Nephron progenitor cell (in vitro differentiated cells): ENCODE measurements at regions not wholly inside any gene's neighbourhood (a gene's known extent, or its start where the extent isn't known, plus 50 kb on each side); places are given as distances from the start of the nearest gene placed in this dataset.

Experiments used
- DNase-seq: peaks from one replicate; pipeline ENCODE4 v3.0.0; 2021
- H3K27ac Mint-ChIP-seq: 2 replicates; pipeline ENCODE4 v1.8.0; 2021; ENCODE audit warnings: mild to moderate bottlenecking, moderate library complexity, mixed read lengths
- H3K27me3 Mint-ChIP-seq: 2 replicates; pipeline ENCODE4 v1.8.0; 2021; ENCODE audit warnings: mild to moderate bottlenecking, low read depth, mixed read lengths; ENCODE audit not compliant: poor library complexity
- H3K36me3 Mint-ChIP-seq: 2 replicates; pipeline ENCODE4 v1.8.0; 2021; ENCODE audit warnings: low read depth, mixed read lengths
- H3K4me1 Mint-ChIP-seq: 2 replicates; pipeline ENCODE4 v1.8.0; 2021; ENCODE audit warnings: mixed read lengths
- H3K4me3 Mint-ChIP-seq: 2 replicates; pipeline ENCODE4 v1.8.0; 2021; ENCODE audit warnings: mild to moderate bottlenecking, moderate library complexity, mixed read lengths
- H3K9me3 Mint-ChIP-seq: 2 replicates; pipeline ENCODE4 v1.8.0; 2021; ENCODE audit warnings: mild to moderate bottlenecking, moderate library complexity, mixed read lengths
- TF ChIP-seq, protein P1 (sequence below): fragments of 200-600 bp; sonication (generic); IDR thresholded peaks from 2 replicates; pipeline ENCODE4 v1.5.0; 2021; ENCODE audit warnings: antibody characterized with exemption

DNA sequence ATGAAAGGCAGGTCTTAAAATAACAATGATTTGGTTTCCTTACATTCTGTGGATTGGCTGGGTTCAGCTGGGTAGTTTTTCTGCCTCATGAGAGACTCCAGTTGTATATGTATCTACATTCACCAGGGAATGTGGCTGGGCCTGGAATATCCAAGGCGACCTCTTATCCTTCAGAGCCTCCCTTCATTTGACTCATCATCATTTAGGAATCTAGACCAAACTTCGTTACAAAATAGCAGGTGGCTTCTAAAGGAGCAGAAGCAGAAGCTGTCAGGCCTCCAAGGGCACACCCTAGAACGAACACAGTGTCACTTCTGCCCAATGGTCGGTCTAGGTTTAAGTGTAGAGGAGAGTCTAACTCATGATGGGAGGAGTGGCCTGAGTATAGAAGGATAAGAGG lies 204.2 kb downstream of the EN1 start:
- Mint-ChIP-seq H3K27ac (no peak overlapping the region), H3K9me3 (peaks cover 5% of the 10 kb centered on the region), H3K27me3 (peaks cover 3% of the 10 kb centered on the region), H3K4me3 (no peak overlapping the region), H3K36me3 (no peaks in the 10 kb centered on the region), H3K4me1 (peaks cover 5% of the 10 kb centered on the region)
- TF ChIP-seq, protein P1, sequence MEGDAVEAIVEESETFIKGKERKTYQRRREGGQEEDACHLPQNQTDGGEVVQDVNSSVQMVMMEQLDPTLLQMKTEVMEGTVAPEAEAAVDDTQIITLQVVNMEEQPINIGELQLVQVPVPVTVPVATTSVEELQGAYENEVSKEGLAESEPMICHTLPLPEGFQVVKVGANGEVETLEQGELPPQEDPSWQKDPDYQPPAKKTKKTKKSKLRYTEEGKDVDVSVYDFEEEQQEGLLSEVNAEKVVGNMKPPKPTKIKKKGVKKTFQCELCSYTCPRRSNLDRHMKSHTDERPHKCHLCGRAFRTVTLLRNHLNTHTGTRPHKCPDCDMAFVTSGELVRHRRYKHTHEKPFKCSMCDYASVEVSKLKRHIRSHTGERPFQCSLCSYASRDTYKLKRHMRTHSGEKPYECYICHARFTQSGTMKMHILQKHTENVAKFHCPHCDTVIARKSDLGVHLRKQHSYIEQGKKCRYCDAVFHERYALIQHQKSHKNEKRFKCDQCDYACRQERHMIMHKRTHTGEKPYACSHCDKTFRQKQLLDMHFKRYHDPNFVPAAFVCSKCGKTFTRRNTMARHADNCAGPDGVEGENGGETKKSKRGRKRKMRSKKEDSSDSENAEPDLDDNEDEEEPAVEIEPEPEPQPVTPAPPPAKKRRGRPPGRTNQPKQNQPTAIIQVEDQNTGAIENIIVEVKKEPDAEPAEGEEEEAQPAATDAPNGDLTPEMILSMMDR, result no peak
- no peak for DNase-seq

DNA sequence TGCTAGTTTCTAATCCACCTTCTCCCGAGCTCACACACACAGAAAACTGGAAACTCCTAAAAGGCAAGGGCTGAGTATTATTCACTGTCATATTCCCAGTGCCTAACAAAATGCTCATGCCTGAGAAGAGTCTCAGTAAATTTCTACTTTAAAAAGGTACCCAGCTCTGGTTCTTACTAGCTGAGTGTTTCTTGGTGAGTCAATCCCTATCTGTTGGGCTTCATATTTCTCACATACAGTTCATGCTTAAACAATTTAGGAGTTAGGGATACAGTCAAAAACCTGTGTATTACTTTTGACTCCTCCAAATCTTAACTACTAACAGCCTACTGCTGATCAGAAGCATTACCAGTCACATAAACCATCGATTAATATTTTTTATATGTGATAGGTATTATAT lies 204.9 kb downstream of the EN1 start:
- peaks cover 6% of the 10 kb centered on the region for H3K9me3 Mint-ChIP-seq

DNA sequence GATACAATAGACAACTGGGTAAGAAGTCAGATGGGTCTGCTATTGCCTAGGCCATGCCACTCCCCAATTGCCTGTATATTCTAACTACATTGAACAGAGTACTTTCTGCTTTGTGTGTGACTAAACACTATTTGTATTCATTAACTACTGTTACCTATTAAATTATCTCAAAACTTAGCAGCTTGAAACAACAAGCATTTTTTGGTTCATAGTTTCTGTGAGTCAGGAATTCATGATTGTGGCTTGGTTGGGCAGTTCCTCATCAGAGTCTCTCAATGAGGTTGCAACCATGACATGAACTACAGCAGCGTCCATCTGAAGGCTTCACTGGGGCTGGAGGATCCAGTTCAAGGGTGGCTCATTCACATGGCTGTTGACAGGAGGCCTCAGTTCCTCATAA lies 205.7 kb downstream of the EN1 start:
- H3K9me3 Mint-ChIP-seq, result peaks cover 14% of the 10 kb centered on the region
- no peak for DNase-seq
- peaks cover 5% of the 10 kb centered on the region for H3K4me1 Mint-ChIP-seq
- H3K4me3 Mint-ChIP-seq, result no peak overlapping the region
- H3K36me3 Mint-ChIP-seq, result peaks cover 5% of the 10 kb centered on the region
- TF ChIP-seq, protein P1, result no peak
- peaks cover 3% of the 10 kb centered on the region for H3K27me3 Mint-ChIP-seq
- no peak overlapping the region for H3K27ac Mint-ChIP-seq

More for the DNA sequence above, 204.9 kb downstream of the EN1 start:
- H3K4me3 Mint-ChIP-seq, result no peak overlapping the region
- DNase-seq, result no peak
- H3K4me1 Mint-ChIP-seq, result peaks cover 5% of the 10 kb centered on the region
- no peak overlapping the region for H3K27ac Mint-ChIP-seq
- TF ChIP-seq, protein P1, result no peak
- H3K36me3 Mint-ChIP-seq, result no peaks in the 10 kb centered on the region
- peaks cover 3% of the 10 kb centered on the region for H3K27me3 Mint-ChIP-seq

DNA sequence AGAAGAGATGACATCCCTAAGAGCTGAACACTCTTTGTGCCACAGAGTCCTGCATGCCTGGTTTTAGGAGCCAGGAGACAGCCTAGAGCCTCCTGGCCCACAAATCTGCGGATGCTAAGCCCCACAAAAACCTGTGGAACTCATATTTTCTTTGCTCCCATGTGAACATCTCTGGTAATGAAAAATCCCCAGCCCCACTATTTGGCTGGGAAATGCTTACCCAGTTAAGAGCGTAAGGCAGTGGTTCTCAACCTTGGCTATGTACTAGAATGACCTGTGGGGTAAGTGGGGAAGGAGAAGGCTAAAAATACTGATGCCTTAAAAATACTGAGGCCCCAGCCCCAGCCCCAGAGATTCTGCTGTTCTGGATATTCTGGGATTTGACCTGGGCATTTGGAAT lies 208.1 kb downstream of the EN1 start:
- Mint-ChIP-seq H3K36me3 (peaks cover 5% of the 10 kb centered on the region), H3K27me3 (peaks cover 3% of the 10 kb centered on the region), H3K4me1 (peaks cover 24% of the 10 kb centered on the region), H3K4me3 (no peak overlapping the region), H3K27ac (no peak overlapping the region), H3K9me3 (peaks cover 14% of the 10 kb centered on the region)
- DNase-seq, result no peak
- TF ChIP-seq, protein P1, result no peak

DNA sequence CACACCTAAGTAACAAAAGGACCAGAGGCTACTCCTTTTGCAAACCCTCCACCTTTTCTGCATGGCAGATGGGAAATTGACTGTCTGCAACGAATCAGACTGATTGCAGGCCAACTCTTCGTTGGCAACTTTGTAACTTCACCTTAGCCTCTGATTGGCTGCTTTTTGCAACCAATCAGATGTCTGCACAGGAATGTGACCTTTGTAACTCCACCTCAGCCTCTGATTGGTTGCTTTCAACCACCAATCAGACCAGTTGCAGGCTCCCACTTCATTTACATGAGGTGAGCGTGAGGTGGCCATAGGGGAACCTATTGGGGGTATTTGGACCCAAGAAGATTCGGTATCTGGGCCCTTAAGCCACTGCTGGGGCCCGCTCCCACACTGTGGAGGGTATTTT lies 209.0 kb downstream of the EN1 start:
- H3K4me3 Mint-ChIP-seq, result no peak overlapping the region
- H3K27ac Mint-ChIP-seq, result no peak overlapping the region
- TF ChIP-seq, protein P1, result no peak
- peaks cover 28% of the 10 kb centered on the region for H3K4me1 Mint-ChIP-seq
- H3K9me3 Mint-ChIP-seq, result peaks cover 14% of the 10 kb centered on the region
- DNase-seq, result no peak
- H3K36me3 Mint-ChIP-seq, result peaks cover 5% of the 10 kb centered on the region
- H3K27me3 Mint-ChIP-seq, result peaks cover 8% of the 10 kb centered on the region

DNA sequence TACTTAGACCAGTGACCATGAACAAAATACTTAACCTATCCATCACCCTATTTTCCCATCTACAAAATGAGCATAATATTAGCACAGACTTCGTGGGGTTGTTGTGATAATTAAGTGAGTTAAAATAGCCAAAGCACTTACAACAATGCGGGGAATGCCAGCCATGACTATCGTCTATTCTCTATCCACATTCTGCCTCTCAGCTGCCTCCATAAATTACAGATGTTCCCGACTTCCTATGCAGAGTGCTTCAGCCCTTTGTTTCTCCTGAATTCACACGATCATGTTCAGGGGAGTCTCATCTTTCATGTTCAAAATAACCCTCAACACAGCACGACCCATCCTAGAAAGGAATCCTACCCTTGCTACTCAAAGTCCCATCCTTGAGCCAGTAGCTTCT lies 211.6 kb downstream of the EN1 start:
- Mint-ChIP-seq H3K36me3 (peaks cover 5% of the 10 kb centered on the region), H3K4me3 (no peak overlapping the region), H3K9me3 (peaks cover 14% of the 10 kb centered on the region), H3K4me1 (peaks cover 33% of the 10 kb centered on the region), H3K27ac (peak overlapping the region; percentile 67), H3K27me3 (peaks cover 14% of the 10 kb centered on the region)
- TF ChIP-seq, protein P1, result no peak
- no peak for DNase-seq
